ENCODE measurements at regions not wholly inside any gene's neighbourhood (a gene's known extent, or its start where the extent isn't known, plus 50 kb on each side); places are given as distances from the start of the nearest gene placed in this dataset.

DNA sequence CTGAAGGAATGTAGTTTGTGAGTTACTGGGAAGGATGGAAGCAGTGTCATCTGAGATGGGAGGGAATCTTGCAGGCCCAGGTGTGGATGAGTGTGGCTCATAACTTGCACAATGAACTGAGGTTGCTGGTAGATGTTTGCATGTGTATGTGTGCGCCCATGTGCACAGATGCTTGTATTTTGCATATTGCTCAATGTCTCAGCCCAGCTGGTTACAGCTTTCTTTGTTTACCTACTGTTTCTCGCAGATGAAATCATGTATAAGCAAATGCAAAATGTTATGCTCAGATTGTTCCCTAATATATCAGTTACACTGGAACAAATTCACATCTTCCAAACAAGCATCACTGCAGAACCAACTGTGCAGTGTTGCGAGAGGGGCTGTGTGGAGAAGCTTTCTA, 452.2 kb upstream of the EEF2KMT start:
- TF ChIP-seq, protein P1, sequence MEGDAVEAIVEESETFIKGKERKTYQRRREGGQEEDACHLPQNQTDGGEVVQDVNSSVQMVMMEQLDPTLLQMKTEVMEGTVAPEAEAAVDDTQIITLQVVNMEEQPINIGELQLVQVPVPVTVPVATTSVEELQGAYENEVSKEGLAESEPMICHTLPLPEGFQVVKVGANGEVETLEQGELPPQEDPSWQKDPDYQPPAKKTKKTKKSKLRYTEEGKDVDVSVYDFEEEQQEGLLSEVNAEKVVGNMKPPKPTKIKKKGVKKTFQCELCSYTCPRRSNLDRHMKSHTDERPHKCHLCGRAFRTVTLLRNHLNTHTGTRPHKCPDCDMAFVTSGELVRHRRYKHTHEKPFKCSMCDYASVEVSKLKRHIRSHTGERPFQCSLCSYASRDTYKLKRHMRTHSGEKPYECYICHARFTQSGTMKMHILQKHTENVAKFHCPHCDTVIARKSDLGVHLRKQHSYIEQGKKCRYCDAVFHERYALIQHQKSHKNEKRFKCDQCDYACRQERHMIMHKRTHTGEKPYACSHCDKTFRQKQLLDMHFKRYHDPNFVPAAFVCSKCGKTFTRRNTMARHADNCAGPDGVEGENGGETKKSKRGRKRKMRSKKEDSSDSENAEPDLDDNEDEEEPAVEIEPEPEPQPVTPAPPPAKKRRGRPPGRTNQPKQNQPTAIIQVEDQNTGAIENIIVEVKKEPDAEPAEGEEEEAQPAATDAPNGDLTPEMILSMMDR (IDR thresholded peaks at IDR 0.05 in 8 of 11, conservative IDR thresholded peaks at IDR 0.05 in 3 of 11), result no peak
- TF ChIP-seq POLR2A (IDR thresholded peaks at IDR 0.05), result no peak
